CD14-positive monocyte (primary cell): ENCODE measurements at regions not wholly inside any gene's neighbourhood (a gene's known extent, or its start where the extent isn't known, plus 50 kb on each side); places are given as distances from the start of the nearest gene placed in this dataset.

ENCODE experiments used
- DNase-seq, 3 donors: peaks; one replicate each; pipeline ENCODE4 v3.0.0-alpha.2; 2011 to 2022
- H2AFZ ChIP-seq: 2 replicates; pipeline ENCODE4 v1.6.0; 2012; ENCODE audit warnings: mild to moderate bottlenecking, low read depth, low read length, inconsistent platforms; ENCODE audit not compliant: insufficient read depth, poor library complexity, severe bottlenecking
- H3K27ac ChIP-seq, 2 donors: 1 replicate in 1 of 2; 2 replicates in 1 of 2; pipeline ENCODE4 v1.5.1; 2012 to 2013; ENCODE audit warnings: low read length in 2 of 2, control low read depth in 1 of 2, inconsistent platforms in 1 of 2, low read depth in 1 of 2, mild to moderate bottlenecking in 1 of 2
- H3K27me3 ChIP-seq, 2 donors: one replicate each; pipeline versions ENCODE4 v1.6.0 to v1.6.1; 2011 to 2013; ENCODE audit warnings: low read length in 2 of 2; ENCODE audit not compliant: control insufficient read depth in 2 of 2, insufficient read depth in 2 of 2
- H3K36me3 ChIP-seq, 2 donors: replicated peaks in 1 of 2; 1 replicate in 1 of 2; 2 replicates in 1 of 2; pipeline versions ENCODE4 v1.5.1 to v1.6.1; 2012 to 2013; ENCODE audit warnings: low read length in 2 of 2, control low read depth in 1 of 2, inconsistent platforms in 1 of 2, mild to moderate bottlenecking in 1 of 2; ENCODE audit not compliant: insufficient read depth in 2 of 2, control insufficient read depth in 1 of 2
- H3K4me1 ChIP-seq, 2 donors: 1 replicate in 1 of 2; 2 replicates in 1 of 2; pipeline versions ENCODE4 v1.5.1 to v1.6.1; 2012 to 2013; ENCODE audit warnings: low read length in 2 of 2, control low read depth in 1 of 2, inconsistent platforms in 1 of 2, mild to moderate bottlenecking in 1 of 2, moderate library complexity in 1 of 2; ENCODE audit not compliant: insufficient read depth in 2 of 2, control insufficient read depth in 1 of 2
- H3K4me2 ChIP-seq: replicated peaks from 2 replicates; pipeline ENCODE3; 2012; ENCODE audit warnings: low read length, moderate library complexity, mild to moderate bottlenecking; ENCODE audit not compliant: poor library complexity, severe bottlenecking; ENCODE audit errors: extremely low read depth
- H3K4me3 ChIP-seq, 3 experiments: fragments of 200-600 bp in 1 of 3; sonication (generic) in 1 of 3; replicated peaks in 1 of 3; 1 replicate in 2 of 3; 2 replicates in 1 of 3; pipeline ENCODE4 v1.5.1; 2011 to 2013; ENCODE audit warnings: low read length in 3 of 3, mild to moderate bottlenecking in 3 of 3, control low read depth in 2 of 3, low read depth in 2 of 3, inconsistent platforms in 1 of 3, moderate library complexity in 1 of 3
- H3K79me2 ChIP-seq: 2 replicates; pipeline ENCODE4 v1.6.0; 2012; ENCODE audit warnings: mild to moderate bottlenecking, control low read depth, inconsistent platforms, low read length, moderate library complexity; ENCODE audit not compliant: insufficient read depth
- H3K9ac ChIP-seq: 2 replicates; pipeline ENCODE4 v1.6.0; 2017; ENCODE audit warnings: low read length, mild to moderate bottlenecking; ENCODE audit not compliant: insufficient read depth, poor library complexity, severe bottlenecking
- H3K9me3 ChIP-seq, 2 donors: replicated peaks in 1 of 2; 1 replicate in 1 of 2; 2 replicates in 1 of 2; pipeline versions ENCODE4 v1.5.1 to v1.6.1; 2012 to 2013; ENCODE audit warnings: low read length in 2 of 2, control low read depth in 1 of 2; ENCODE audit not compliant: control insufficient read depth in 1 of 2, insufficient read depth in 1 of 2
- H4K20me1 ChIP-seq: 2 replicates; pipeline ENCODE4 v1.6.0; 2012; ENCODE audit warnings: mild to moderate bottlenecking, low read length, control low read depth, moderate library complexity; ENCODE audit not compliant: insufficient read depth
- H3K27ac Mint-ChIP-seq, 7 donors: one replicate each; pipeline ENCODE4 v1.8.0; 2020; ENCODE audit warnings: mild to moderate bottlenecking in 7 of 7, mixed read lengths in 7 of 7, moderate library complexity in 6 of 7, inconsistent platforms in 2 of 7
- H3K27me3 Mint-ChIP-seq, 3 donors: one replicate each; pipeline ENCODE4 v1.8.0; 2021 to 2022; ENCODE audit warnings: low read depth in 3 of 3, mild to moderate bottlenecking in 3 of 3, mixed read lengths in 3 of 3, moderate library complexity in 3 of 3, inconsistent platforms in 1 of 3
- H3K36me3 Mint-ChIP-seq, 2 donors: one replicate each; pipeline ENCODE4 v1.8.0; 2020; ENCODE audit warnings: mixed read lengths in 2 of 2, inconsistent platforms in 1 of 2, mild to moderate bottlenecking in 1 of 2
- H3K4me1 Mint-ChIP-seq: one replicate; pipeline ENCODE4 v1.8.0; 2020; ENCODE audit warnings: mild to moderate bottlenecking, mixed read lengths
- H3K4me3 Mint-ChIP-seq, 2 donors: one replicate each; pipeline ENCODE4 v1.8.0; 2020; ENCODE audit warnings: mild to moderate bottlenecking in 2 of 2, mixed read lengths in 2 of 2, moderate library complexity in 1 of 2
- H3K9me3 Mint-ChIP-seq, 7 donors: one replicate each; pipeline ENCODE4 v1.8.0; 2020 to 2022; ENCODE audit warnings: mixed read lengths in 7 of 7, mild to moderate bottlenecking in 6 of 7, moderate library complexity in 6 of 7, inconsistent platforms in 2 of 7
- WGBS: methylation state at CpG from one replicate; pipeline ENCODE4 v1.1.5; 2013; ENCODE audit warnings: missing lambda C conversion rate; ENCODE audit not compliant: insufficient coverage; 5-methylcytosine and 5-hydroxymethylcytosine counted together
- intact Hi-C, 2 donors: fragments of 100-400 bp; cut with micrococcal nuclease; formaldehyde crosslinking; loops; one replicate each; pipeline versions ENCODE4 v1.15.0 to v1.15.1; 2023
- TF ChIP-seq, protein P1 (sequence below): fragments of 200-600 bp; IDR thresholded peaks from one replicate; pipeline ENCODE4 v1.8.0; 2022; ENCODE audit warnings: antibody characterized with exemption, mild to moderate bottlenecking

DNA sequence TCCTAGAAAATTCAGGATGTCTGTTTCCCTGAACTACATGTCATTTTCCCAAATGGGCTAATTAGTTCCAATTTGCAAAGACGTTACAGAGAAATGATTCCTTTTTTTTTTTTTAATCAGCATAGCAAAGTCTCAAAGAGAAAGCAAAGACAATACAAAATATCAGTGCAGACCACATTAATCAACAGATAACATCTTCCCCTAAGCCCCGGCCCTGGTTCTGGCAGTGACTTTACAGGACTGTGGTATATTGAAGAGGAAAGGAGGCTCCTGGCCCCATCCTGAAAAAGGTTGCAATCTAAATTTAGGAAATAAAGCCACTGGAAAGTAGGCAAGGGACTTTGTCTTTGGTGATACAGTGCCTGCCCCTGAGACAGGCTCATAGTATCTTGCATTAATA lies 836.5 kb downstream of the NTRK3 start:
- Histone ChIP-seq H4K20me1 (no peaks in the 10 kb centered on the region), H3K9me3 (no peaks in the 10 kb centered on the region), H3K9ac (no peak overlapping the region), H3K27me3 (no peaks in the 10 kb centered on the region), H3K4me1 (no peaks in the 10 kb centered on the region), H3K4me2 (no peak overlapping the region), H3K79me2 (no peaks in the 10 kb centered on the region), H3K27ac (no peak overlapping the region), H3K36me3 (no peaks in the 10 kb centered on the region), H2AFZ (no peak overlapping the region), H3K4me3 (no peak overlapping the region)
- 67% methylated on average over 1 of the region's 2 CpGs for WGBS
- no peaks in the 10 kb centered on the region for H3K27me3 Mint-ChIP-seq
- H3K4me1 Mint-ChIP-seq, result no peaks in the 10 kb centered on the region
- TF ChIP-seq, protein P1, sequence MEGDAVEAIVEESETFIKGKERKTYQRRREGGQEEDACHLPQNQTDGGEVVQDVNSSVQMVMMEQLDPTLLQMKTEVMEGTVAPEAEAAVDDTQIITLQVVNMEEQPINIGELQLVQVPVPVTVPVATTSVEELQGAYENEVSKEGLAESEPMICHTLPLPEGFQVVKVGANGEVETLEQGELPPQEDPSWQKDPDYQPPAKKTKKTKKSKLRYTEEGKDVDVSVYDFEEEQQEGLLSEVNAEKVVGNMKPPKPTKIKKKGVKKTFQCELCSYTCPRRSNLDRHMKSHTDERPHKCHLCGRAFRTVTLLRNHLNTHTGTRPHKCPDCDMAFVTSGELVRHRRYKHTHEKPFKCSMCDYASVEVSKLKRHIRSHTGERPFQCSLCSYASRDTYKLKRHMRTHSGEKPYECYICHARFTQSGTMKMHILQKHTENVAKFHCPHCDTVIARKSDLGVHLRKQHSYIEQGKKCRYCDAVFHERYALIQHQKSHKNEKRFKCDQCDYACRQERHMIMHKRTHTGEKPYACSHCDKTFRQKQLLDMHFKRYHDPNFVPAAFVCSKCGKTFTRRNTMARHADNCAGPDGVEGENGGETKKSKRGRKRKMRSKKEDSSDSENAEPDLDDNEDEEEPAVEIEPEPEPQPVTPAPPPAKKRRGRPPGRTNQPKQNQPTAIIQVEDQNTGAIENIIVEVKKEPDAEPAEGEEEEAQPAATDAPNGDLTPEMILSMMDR, result no peak
- H3K4me3 Mint-ChIP-seq, result no peak overlapping the region
- intact Hi-C loops, result no loop called here
- H3K9me3 Mint-ChIP-seq, result peaks cover 0 to 10% (median 4%) of the 10 kb centered on the region in 7 donors
- no peak overlapping the region for H3K27ac Mint-ChIP-seq
- no peak for DNase-seq
- H3K36me3 Mint-ChIP-seq, result no peaks in the 10 kb centered on the region

DNA sequence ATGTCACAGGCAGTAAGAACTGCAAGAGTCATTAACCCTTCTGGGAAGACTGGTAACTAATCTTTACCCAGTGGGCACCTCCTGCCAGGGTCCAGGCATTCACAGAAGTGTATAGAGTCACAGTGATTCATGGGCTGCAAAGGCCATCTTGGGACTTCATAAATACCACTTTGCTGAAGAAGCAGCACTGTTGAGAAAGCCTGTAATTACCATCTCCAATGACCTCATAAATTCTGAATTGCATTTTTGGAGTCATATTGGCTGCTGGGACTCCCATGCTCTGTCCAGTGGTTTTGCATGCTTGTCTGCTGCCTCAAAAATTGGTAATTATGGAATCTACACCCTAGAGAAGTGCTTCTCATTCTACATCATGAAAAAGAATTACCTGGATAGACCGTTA lies 837.2 kb downstream of the NTRK3 start:
- Histone ChIP-seq H3K27ac (no peak overlapping the region), H3K9ac (no peak overlapping the region), H3K4me2 (no peak overlapping the region), H3K27me3 (no peaks in the 10 kb centered on the region), H3K36me3 (no peaks in the 10 kb centered on the region), H3K9me3 (no peaks in the 10 kb centered on the region), H3K4me3 (no peak overlapping the region), H3K4me1 (no peaks in the 10 kb centered on the region), H4K20me1 (no peaks in the 10 kb centered on the region), H2AFZ (no peak overlapping the region), H3K79me2 (no peaks in the 10 kb centered on the region)
- Mint-ChIP-seq H3K4me1 (no peaks in the 10 kb centered on the region), H3K4me3 (no peak overlapping the region), H3K36me3 (no peaks in the 10 kb centered on the region), H3K27ac (no peak overlapping the region), H3K27me3 (no peaks in the 10 kb centered on the region), H3K9me3 (peaks cover 0 to 8% (median 5%) of the 10 kb centered on the region in 7 donors)
- DNase-seq, result no peak
- intact Hi-C loops, result no loop called here
- WGBS, result 80% methylated on average over 1 of the region's 1 CpG
- TF ChIP-seq, protein P1, result no peak
